ENCODE measurements at regions not wholly inside any gene's neighbourhood (a gene's known extent, or its start where the extent isn't known, plus 50 kb on each side); places are given as distances from the start of the nearest gene placed in this dataset.

DNA sequence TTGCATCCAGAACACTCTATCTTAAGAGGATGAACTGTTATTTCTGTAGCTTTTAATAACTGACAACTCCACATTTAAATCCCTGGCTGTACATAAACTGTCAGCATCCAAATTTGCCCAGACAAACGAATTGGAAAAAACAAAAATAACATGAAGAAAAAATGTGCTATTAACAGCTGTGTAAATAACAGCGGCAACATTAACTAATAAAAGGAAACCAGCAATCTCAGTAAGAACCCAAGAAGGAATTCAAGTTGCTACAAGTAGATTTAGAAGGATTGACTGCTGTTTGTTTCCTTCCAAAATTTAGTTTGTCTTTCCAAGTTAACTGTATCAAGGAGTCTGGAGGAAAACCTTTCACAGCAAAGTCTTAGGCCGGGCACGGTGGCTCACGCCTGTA is 550.6 kb upstream of the MDFIC2 start:
- peaks cover 6% of the 10 kb centered on the region for H3K27me3 Mint-ChIP-seq (ENCODE audit: low read depth, poor library complexity)
- TF ChIP-seq, protein P1, sequence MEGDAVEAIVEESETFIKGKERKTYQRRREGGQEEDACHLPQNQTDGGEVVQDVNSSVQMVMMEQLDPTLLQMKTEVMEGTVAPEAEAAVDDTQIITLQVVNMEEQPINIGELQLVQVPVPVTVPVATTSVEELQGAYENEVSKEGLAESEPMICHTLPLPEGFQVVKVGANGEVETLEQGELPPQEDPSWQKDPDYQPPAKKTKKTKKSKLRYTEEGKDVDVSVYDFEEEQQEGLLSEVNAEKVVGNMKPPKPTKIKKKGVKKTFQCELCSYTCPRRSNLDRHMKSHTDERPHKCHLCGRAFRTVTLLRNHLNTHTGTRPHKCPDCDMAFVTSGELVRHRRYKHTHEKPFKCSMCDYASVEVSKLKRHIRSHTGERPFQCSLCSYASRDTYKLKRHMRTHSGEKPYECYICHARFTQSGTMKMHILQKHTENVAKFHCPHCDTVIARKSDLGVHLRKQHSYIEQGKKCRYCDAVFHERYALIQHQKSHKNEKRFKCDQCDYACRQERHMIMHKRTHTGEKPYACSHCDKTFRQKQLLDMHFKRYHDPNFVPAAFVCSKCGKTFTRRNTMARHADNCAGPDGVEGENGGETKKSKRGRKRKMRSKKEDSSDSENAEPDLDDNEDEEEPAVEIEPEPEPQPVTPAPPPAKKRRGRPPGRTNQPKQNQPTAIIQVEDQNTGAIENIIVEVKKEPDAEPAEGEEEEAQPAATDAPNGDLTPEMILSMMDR (IDR thresholded peaks at IDR 0.05) = no peak

DNA sequence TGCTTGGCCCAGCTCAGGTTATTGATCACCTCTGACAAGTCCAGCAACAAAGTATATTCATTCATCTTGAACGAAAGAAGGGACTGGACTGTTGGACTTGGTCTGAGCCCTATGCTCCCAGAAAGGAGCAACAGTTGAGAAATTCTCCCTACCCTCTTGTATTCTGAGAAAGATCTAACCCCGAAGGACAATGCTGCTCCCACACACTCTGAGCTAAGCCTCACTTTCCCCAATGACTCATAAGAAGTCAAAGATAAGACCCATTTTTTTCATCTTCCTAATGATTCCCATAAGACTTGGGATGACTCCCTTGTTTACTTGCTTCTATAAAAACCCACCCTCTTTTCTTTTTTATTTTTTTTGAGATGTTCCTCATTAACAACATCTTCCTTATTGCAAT is 549.4 kb upstream of the MDFIC2 start:
- no peaks in the 10 kb centered on the region for H3K4me1 Mint-ChIP-seq
- TF ChIP-seq, protein P1 (IDR thresholded peaks at IDR 0.05) = no peak
- peaks cover 30% of the 10 kb centered on the region for H3K9me3 Mint-ChIP-seq
- H3K27me3 Mint-ChIP-seq (ENCODE audit: low read depth, poor library complexity) = peaks cover 6% of the 10 kb centered on the region
- no peak overlapping the region for H3K27ac Mint-ChIP-seq
- no peak overlapping the region for H3K4me3 Mint-ChIP-seq
- no peak for DNase-seq
- peaks cover 5% of the 10 kb centered on the region for H3K36me3 Mint-ChIP-seq (ENCODE audit: low read depth)

More for the DNA sequence above, 550.6 kb upstream of the MDFIC2 start:
- Mint-ChIP-seq H3K4me1 (no peaks in the 10 kb centered on the region), H3K9me3 (peaks cover 37% of the 10 kb centered on the region), H3K36me3 (ENCODE audit: low read depth) (peaks cover 5% of the 10 kb centered on the region), H3K4me3 (no peak overlapping the region), H3K27ac (no peak overlapping the region)
- no peak for DNase-seq

DNA sequence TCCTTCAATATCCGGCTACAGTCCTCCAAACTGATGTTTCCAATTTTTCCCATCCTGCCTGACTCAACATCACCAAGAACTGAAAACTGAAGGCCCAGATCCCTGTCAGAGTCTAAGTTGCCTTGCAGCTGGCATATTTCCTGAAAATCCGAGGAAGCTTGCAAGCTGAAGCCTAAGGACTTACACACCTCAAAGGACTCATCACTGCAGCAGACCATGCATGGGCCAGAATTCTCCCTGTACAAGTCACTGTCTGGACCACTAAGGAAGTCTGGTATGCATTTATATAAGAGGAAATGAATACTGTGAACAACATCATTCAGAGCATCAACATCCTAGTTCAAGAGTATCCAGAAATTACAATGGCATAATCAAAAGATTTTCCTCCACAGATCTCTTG is 548.8 kb upstream of the MDFIC2 start:
- no peak for DNase-seq
- peaks cover 5% of the 10 kb centered on the region for H3K36me3 Mint-ChIP-seq (ENCODE audit: low read depth)
- H3K27me3 Mint-ChIP-seq (ENCODE audit: low read depth, poor library complexity) = peaks cover 6% of the 10 kb centered on the region
- TF ChIP-seq, protein P1 (IDR thresholded peaks at IDR 0.05) = no peak
- no peak overlapping the region for H3K4me3 Mint-ChIP-seq
- peaks cover 24% of the 10 kb centered on the region for H3K9me3 Mint-ChIP-seq
- no peak overlapping the region for H3K27ac Mint-ChIP-seq
- H3K4me1 Mint-ChIP-seq = no peaks in the 10 kb centered on the region

DNA sequence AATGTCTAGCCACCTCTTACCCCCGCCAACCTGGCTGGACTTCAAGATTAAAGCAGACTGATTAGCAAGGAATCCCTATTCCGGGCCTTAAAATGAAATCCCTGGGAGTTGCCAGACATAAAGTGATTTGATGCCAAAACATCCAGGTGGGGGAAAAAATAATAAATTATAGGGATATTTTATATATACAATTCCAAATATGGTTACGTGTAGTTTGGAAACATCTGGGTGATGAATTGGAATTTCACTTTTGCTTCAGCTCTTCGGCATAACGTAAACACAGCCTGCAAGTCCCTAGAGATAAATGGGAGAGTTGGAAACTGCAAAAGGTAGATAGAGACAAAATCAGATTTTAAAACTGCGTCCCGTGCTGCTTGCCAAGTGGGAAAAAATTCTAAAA is 545.5 kb upstream of the MDFIC2 start:
- TF ChIP-seq, protein P1 (IDR thresholded peaks at IDR 0.05) = no peak
- Mint-ChIP-seq H3K27me3 (ENCODE audit: low read depth, poor library complexity) (peaks cover 2% of the 10 kb centered on the region), H3K27ac (peak overlapping the region; percentile 44), H3K4me1 (peaks cover 22% of the 10 kb centered on the region), H3K9me3 (peaks cover 4% of the 10 kb centered on the region), H3K36me3 (ENCODE audit: low read depth) (no peaks in the 10 kb centered on the region), H3K4me3 (no peak overlapping the region)
- DNase-seq = no peak

DNA sequence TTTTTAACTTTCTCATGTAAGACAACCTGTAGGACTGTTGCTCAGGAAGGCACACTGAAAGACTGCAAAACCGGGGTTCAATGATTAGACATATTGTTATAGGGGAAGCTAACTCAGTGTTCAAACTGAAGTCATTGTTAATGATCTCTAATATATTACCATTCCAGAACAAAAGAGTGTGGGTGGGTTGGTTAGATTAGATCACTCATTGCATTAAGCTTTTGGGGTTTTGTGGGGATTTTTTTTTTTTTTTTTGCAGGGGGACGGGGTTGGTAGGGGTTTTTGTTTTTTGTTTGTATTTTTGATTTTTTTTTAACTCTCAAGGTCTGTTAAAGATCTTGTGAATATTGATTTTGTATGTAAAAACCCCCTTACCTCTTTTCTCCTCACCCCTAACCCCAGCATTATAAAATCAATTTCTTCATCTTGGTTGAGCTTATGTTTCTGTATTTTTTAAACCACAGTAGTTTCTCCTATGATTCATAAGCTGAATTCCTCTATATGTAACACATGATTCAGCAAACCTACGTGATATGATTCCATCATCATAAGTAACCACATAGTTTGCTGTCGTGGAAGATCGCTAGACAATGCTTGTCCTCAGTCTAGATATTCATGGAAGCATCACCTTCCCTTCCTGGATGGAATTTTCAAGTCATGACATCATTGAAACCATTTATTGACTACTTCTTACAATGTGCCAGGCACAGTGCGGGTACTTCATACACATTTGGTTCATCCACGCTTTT is 544.1 kb upstream of the MDFIC2 start:
- no peak for DNase-seq
- Mint-ChIP-seq H3K9me3 (peaks cover 4% of the 10 kb centered on the region), H3K27me3 (ENCODE audit: low read depth, poor library complexity) (no peaks in the 10 kb centered on the region), H3K4me3 (no peak overlapping the region), H3K27ac (no peak overlapping the region), H3K36me3 (ENCODE audit: low read depth) (no peaks in the 10 kb centered on the region), H3K4me1 (peaks cover 34% of the 10 kb centered on the region)
- TF ChIP-seq, protein P1 (IDR thresholded peaks at IDR 0.05) = no peak

DNA sequence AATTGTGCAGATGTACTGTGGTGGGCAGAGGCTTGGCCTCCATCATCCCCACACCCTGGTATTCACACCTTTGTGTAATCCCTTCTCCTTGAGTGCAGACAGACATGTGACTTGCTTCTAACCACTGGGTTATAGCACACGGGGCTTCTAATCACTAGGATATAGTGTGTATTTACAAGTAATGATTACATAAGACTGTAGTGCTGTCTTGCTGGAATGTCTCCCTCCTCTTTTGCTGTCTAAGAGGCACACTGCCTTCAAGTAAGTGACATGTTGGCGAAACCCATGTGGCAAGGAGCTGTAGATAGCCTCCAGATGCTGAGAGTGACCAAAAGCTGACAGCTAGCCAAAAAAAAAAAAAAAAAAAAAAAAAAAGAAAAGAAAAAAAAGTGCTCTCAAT is 542.7 kb upstream of the MDFIC2 start:
- Mint-ChIP-seq H3K4me1 (peaks cover 37% of the 10 kb centered on the region), H3K27ac (no peak overlapping the region), H3K36me3 (ENCODE audit: low read depth) (no peaks in the 10 kb centered on the region), H3K27me3 (ENCODE audit: low read depth, poor library complexity) (no peaks in the 10 kb centered on the region), H3K9me3 (peaks cover 4% of the 10 kb centered on the region), H3K4me3 (no peak overlapping the region)
- no peak for DNase-seq
- TF ChIP-seq, protein P1 (IDR thresholded peaks at IDR 0.05) = no peak
